Trophoblast cell (in vitro differentiated cells and primary cell): ENCODE measurements at regions not wholly inside any gene's neighbourhood (a gene's known extent, or its start where the extent isn't known, plus 50 kb on each side); places are given as distances from the start of the nearest gene placed in this dataset.
A peak's percentile ranks its signal among the peaks of the same experiment; 100 is the strongest.

Experiments
- DNase-seq, 2 donors: peaks; one replicate each; pipeline ENCODE4 v3.0.0-alpha.2; 2016
- H2AFZ ChIP-seq: 2 replicates; pipeline ENCODE4 v1.6.1; 2013; ENCODE audit warnings: low read length, moderate library complexity, mild to moderate bottlenecking; ENCODE audit not compliant: insufficient read depth, poor library complexity
- H2AK5ac ChIP-seq: 2 replicates; pipeline ENCODE4 v1.6.1; 2013; ENCODE audit warnings: mild to moderate bottlenecking, low read length
- H2BK120ac ChIP-seq: 2 replicates; pipeline ENCODE4 v1.6.1; 2013; ENCODE audit warnings: low read length, mild to moderate bottlenecking, moderate library complexity; ENCODE audit not compliant: insufficient read depth, poor library complexity
- H2BK12ac ChIP-seq: 2 replicates; pipeline ENCODE4 v1.6.1; 2013; ENCODE audit warnings: mild to moderate bottlenecking, low read length, moderate library complexity
- H2BK5ac ChIP-seq: 2 replicates; pipeline ENCODE4 v1.6.1; 2013; ENCODE audit warnings: low read length, low read depth, moderate library complexity, mild to moderate bottlenecking; ENCODE audit not compliant: poor library complexity
- H3K14ac ChIP-seq: 2 replicates; pipeline ENCODE4 v1.6.1; 2013; ENCODE audit warnings: mild to moderate bottlenecking, low read length
- H3K18ac ChIP-seq: 2 replicates; pipeline ENCODE4 v1.6.1; 2013; ENCODE audit warnings: mild to moderate bottlenecking, low read length
- H3K23ac ChIP-seq: 2 replicates; pipeline ENCODE4 v1.6.1; 2013; ENCODE audit warnings: low read length
- H3K27ac ChIP-seq: 2 replicates; pipeline ENCODE4 v1.5.1; 2013; ENCODE audit warnings: low read depth, mild to moderate bottlenecking, inconsistent platforms, low read length, moderate library complexity
- H3K27me3 ChIP-seq: 2 replicates; pipeline ENCODE4 v1.6.1; 2013; ENCODE audit warnings: inconsistent platforms, mild to moderate bottlenecking, low read length, moderate library complexity; ENCODE audit not compliant: insufficient read depth
- H3K36me3 ChIP-seq, 2 experiments: 1 replicate in 1 of 2; 2 replicates in 1 of 2; pipeline ENCODE4 v1.6.1; 2013; ENCODE audit warnings: low read length in 2 of 2, mild to moderate bottlenecking in 2 of 2, moderate library complexity in 1 of 2; ENCODE audit not compliant: insufficient read depth in 2 of 2, control insufficient read depth in 1 of 2
- H3K4ac ChIP-seq: 2 replicates; pipeline ENCODE4 v1.6.1; 2013; ENCODE audit warnings: low read depth, mild to moderate bottlenecking, low read length, moderate library complexity
- H3K4me1 ChIP-seq, 2 experiments: 1 replicate in 1 of 2; 2 replicates in 1 of 2; pipeline ENCODE4 v1.6.1; 2013; ENCODE audit warnings: low read length in 2 of 2, mild to moderate bottlenecking in 2 of 2, moderate library complexity in 1 of 2; ENCODE audit not compliant: insufficient read depth in 2 of 2, control insufficient read depth in 1 of 2
- H3K4me2 ChIP-seq: 2 replicates; pipeline ENCODE4 v1.6.1; 2013; ENCODE audit warnings: inconsistent platforms, mild to moderate bottlenecking, low read length, moderate library complexity
- H3K4me3 ChIP-seq: 2 replicates; pipeline ENCODE4 v1.5.1; 2013; ENCODE audit warnings: mild to moderate bottlenecking, low read depth, low read length, inconsistent platforms
- H3K79me1 ChIP-seq: one replicate; pipeline ENCODE4 v1.6.1; 2013; ENCODE audit warnings: low read length
- H3K79me2 ChIP-seq: 2 replicates; pipeline ENCODE4 v1.6.1; 2013; ENCODE audit warnings: low read length, mild to moderate bottlenecking; ENCODE audit not compliant: control insufficient read depth, insufficient read depth, poor library complexity
- H3K9ac ChIP-seq: 2 replicates; pipeline ENCODE4 v1.6.1; 2013; ENCODE audit warnings: mild to moderate bottlenecking, low read length
- H3K9me3 ChIP-seq: 2 replicates; pipeline ENCODE4 v1.6.1; 2013; ENCODE audit warnings: low read depth, mild to moderate bottlenecking, control low read depth, inconsistent platforms, low read length; ENCODE audit not compliant: insufficient read depth
- H4K12ac ChIP-seq: 2 replicates; pipeline ENCODE4 v1.6.1; 2013; ENCODE audit warnings: low read depth, mild to moderate bottlenecking, low read length, moderate library complexity
- H4K8ac ChIP-seq: 2 replicates; pipeline ENCODE4 v1.6.1; 2013; ENCODE audit warnings: low read depth, mild to moderate bottlenecking, low read length, moderate library complexity
- H4K91ac ChIP-seq: one replicate; pipeline ENCODE4 v1.6.1; 2013; ENCODE audit warnings: low read depth, mild to moderate bottlenecking, low read length, moderate library complexity
- WGBS: extraction: QIAGEN DNeasy Blood & Tissue Kit; methylation state at CpG from one replicate; pipeline ENCODE4 v1.1.7; 2013; ENCODE audit warnings: missing lambda C conversion rate; ENCODE audit not compliant: insufficient read length, insufficient coverage; ENCODE audit errors: extremely low coverage; 5-methylcytosine and 5-hydroxymethylcytosine counted together

- Histone ChIP-seq H3K14ac (no peak overlapping the region), H4K91ac (no peak overlapping the region), H3K79me2 (no peaks in the 10 kb centered on the region), H2BK12ac (no peak overlapping the region), H2AFZ (no peak overlapping the region), H3K9ac (no peak overlapping the region), H2BK5ac (no peak overlapping the region), H3K4ac (no peak overlapping the region), H2AK5ac (no peak overlapping the region), H4K8ac (no peak overlapping the region), H3K9me3 (no peaks in the 10 kb centered on the region), H3K23ac (no peak overlapping the region), H3K4me1 (peaks cover 0 to 3% of the 10 kb centered on the region in 2 experiments), H3K36me3 (no peaks in the 10 kb centered on the region), H3K27me3 (no peaks in the 10 kb centered on the region), H3K79me1 (no peaks in the 10 kb centered on the region), H4K12ac (no peak overlapping the region), H3K4me3 (no peak overlapping the region), H3K27ac (no peak overlapping the region), H2BK120ac (no peak overlapping the region), H3K4me2 (no peak overlapping the region), H3K18ac (no peak overlapping the region)
- no CpG with 5 or more reads among the region's 2 CpGs for WGBS
- no peak for DNase-seq
Measured at GRCh38 chr18:35871337-35871736, 101.1 kb upstream of the RMP24 start.

GRCh38 chr18:35875566-35875965 is 96.9 kb upstream of the RMP24 start:
- no peak overlapping the region for H2BK5ac ChIP-seq
- no peak overlapping the region for H4K12ac ChIP-seq
- H3K4ac ChIP-seq = no peak overlapping the region
- no CpG with 5 or more reads among the region's 1 CpG for WGBS
- H3K36me3 ChIP-seq = no peaks in the 10 kb centered on the region
- H3K23ac ChIP-seq = no peak overlapping the region
- no peak overlapping the region for H3K4me2 ChIP-seq
- H4K91ac ChIP-seq = no peak overlapping the region
- no peak overlapping the region for H3K27ac ChIP-seq
- peaks cover 0 to 3% of the 10 kb centered on the region in 2 experiments for H3K4me1 ChIP-seq
- no peaks in the 10 kb centered on the region for H3K9me3 ChIP-seq
- H2BK12ac ChIP-seq = no peak overlapping the region
- no peak overlapping the region for H3K4me3 ChIP-seq
- H4K8ac ChIP-seq = no peak overlapping the region
- no peak overlapping the region for H3K9ac ChIP-seq
- H3K14ac ChIP-seq = no peak overlapping the region
- H3K79me2 ChIP-seq = no peaks in the 10 kb centered on the region
- no peak overlapping the region for H2AK5ac ChIP-seq
- H3K18ac ChIP-seq = no peak overlapping the region
- no peak overlapping the region for H2BK120ac ChIP-seq
- H2AFZ ChIP-seq = no peak overlapping the region
- DNase-seq = peak in 1 of 2 donors; percentile 4
- no peaks in the 10 kb centered on the region for H3K79me1 ChIP-seq
- no peaks in the 10 kb centered on the region for H3K27me3 ChIP-seq

GRCh38 chr18:35876243-35876642 is 96.2 kb upstream of the RMP24 start:
- H4K12ac ChIP-seq = no peak overlapping the region
- no peak overlapping the region for H4K8ac ChIP-seq
- H2BK5ac ChIP-seq = no peak overlapping the region
- no peak overlapping the region for H3K4ac ChIP-seq
- no peak overlapping the region for H3K23ac ChIP-seq
- no peaks in the 10 kb centered on the region for H3K36me3 ChIP-seq
- H3K79me2 ChIP-seq = no peaks in the 10 kb centered on the region
- H4K91ac ChIP-seq = no peak overlapping the region
- H2AFZ ChIP-seq = no peak overlapping the region
- H3K27ac ChIP-seq = no peak overlapping the region
- no CpG with 5 or more reads among the region's 1 CpG for WGBS
- H2AK5ac ChIP-seq = no peak overlapping the region
- no peaks in the 10 kb centered on the region for H3K9me3 ChIP-seq
- no peaks in the 10 kb centered on the region for H3K79me1 ChIP-seq
- H3K4me1 ChIP-seq = peaks cover 0 to 3% of the 10 kb centered on the region in 2 experiments
- H2BK12ac ChIP-seq = no peak overlapping the region
- DNase-seq = no peak
- no peak overlapping the region for H3K4me2 ChIP-seq
- no peaks in the 10 kb centered on the region for H3K27me3 ChIP-seq
- H3K4me3 ChIP-seq = no peak overlapping the region
- no peak overlapping the region for H3K18ac ChIP-seq
- no peak overlapping the region for H3K9ac ChIP-seq
- no peak overlapping the region for H3K14ac ChIP-seq
- no peak overlapping the region for H2BK120ac ChIP-seq

GRCh38 chr18:35880788-35881455 is 91.6 kb upstream of the RMP24 start:
- H2BK5ac ChIP-seq = no peak overlapping the region
- H3K23ac ChIP-seq = no peak overlapping the region
- no peaks in the 10 kb centered on the region for H3K27me3 ChIP-seq
- H3K36me3 ChIP-seq = no peaks in the 10 kb centered on the region
- WGBS = no CpG with 5 or more reads among the region's 9 CpGs
- H3K4me1 ChIP-seq = no peaks in the 10 kb centered on the region
- H4K12ac ChIP-seq = no peak overlapping the region
- no peak overlapping the region for H3K27ac ChIP-seq
- no peak overlapping the region for H3K14ac ChIP-seq
- H3K4ac ChIP-seq = no peak overlapping the region
- no peaks in the 10 kb centered on the region for H3K79me1 ChIP-seq
- H4K91ac ChIP-seq = no peak overlapping the region
- no peak overlapping the region for H3K18ac ChIP-seq
- DNase-seq = peak in 1 of 2 donors; percentile 12
- no peak overlapping the region for H4K8ac ChIP-seq
- H3K9ac ChIP-seq = no peak overlapping the region
- no peak overlapping the region for H2AK5ac ChIP-seq
- no peak overlapping the region for H2AFZ ChIP-seq
- no peaks in the 10 kb centered on the region for H3K79me2 ChIP-seq
- H3K4me3 ChIP-seq = no peak overlapping the region
- no peak overlapping the region for H2BK12ac ChIP-seq
- H3K9me3 ChIP-seq = no peaks in the 10 kb centered on the region
- H2BK120ac ChIP-seq = no peak overlapping the region
- no peak overlapping the region for H3K4me2 ChIP-seq
